Mucosa of gallbladder (tissue), 1 donor: ENCODE measurements at regions not wholly inside any gene's neighbourhood (a gene's known extent, or its start where the extent isn't known, plus 50 kb on each side); places are given as distances from the start of the nearest gene placed in this dataset.
"Not testable (repeated sequence)": the region's sequence is repeated elsewhere in the genome, so short reads cannot be mapped to it uniquely, and the experiment has no call there.

Experiments
- DNase-seq: peaks from one replicate; pipeline ENCODE4 v3.0.0-alpha.2; 2020; ENCODE audit warnings: low spot score
- donor health status: DM: no; HTN: no; CAD: no.

GRCh38 chr15:87675271-87675670 lies 581.3 kb downstream of the NTRK3 start:
- no peak for DNase-seq

GRCh38 chr15:87672309-87673288 lies 583.9 kb downstream of the NTRK3 start:
- DNase-seq: no peak

DNA sequence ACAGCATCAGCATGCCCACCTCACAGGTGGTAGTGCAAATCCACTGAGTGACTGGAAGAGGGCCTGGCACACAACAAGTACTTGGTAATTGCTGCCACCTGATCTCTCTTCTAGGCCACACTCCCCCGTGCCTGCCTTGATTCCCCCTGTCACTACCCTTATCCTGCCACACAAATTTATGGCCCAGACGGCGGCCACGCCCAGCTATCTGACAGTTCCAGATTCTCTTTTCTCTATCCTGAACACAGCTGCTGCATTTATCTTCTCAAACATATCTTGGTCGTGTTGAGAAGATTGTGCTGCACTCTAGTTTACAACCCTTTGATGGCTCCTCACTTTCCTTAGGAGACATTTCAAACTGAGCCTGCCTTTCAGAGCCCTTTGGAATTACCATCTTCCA lies 585.2 kb downstream of the NTRK3 start:
- DNase-seq: no peak

DNA sequence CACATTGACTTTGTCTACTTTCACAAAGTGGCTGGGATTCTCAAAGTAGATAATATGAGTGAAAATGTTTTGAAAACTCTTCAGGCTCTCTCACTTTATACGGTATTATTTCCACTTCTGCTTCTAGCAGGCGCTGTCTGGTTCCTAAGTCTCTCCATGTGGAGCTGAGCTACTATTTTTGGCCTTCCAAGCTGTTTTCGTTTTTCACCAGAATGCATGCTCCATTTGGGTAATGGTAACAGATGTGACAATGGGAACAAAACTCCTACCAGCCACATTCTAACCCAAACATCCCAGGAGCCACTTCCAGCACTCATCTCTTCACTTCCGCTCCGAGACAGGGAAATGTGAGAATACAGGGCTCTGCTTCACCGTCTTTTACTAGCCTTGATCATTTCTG lies 586.7 kb downstream of the NTRK3 start:
- DNase-seq: no peak

- DNase-seq: not testable (repeated sequence)
These were observed 587.6 kb downstream of the NTRK3 start for GRCh38 chr15:87668768-87669564.

DNA sequence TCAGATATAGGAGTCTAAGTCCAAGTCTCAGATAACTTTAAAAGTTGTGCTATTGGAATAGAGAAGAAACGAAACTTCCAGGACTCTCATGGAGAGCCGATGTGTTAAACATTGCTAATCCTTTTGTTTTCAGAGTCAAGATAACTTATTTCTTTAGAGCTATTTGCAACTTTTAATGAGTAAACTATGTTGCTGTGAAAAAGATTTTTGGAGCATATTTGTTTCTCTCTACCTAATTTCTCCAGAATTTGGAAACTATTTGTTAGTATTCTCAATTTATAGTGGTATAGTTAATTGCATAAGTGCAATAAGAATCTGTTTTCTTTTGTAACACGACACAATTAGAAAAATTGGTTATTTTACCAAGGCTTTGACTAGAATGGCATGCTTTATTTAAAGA lies 588.9 kb downstream of the NTRK3 start:
- no peak for DNase-seq

DNA sequence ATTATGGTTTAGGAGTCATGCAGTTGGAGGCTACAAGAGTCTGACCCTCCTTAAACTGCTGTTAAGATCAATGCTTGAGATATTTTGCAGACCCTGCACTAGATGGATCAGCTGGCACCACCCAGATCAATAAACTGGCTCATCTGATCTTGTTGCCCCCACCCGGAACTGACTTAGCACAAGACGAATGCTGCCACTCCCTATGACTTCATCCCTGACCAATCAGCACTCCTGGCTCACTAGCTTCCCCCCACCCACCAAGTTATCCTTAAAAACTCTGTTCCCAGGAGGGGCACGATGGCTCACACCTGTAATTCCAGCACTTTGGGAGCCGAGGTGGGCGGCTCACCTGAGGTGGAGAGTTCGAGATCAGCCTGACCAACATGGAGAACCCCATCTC lies 594.0 kb downstream of the NTRK3 start:
- DNase-seq: no peak

GRCh38 chr15:87661454-87662355 lies 594.8 kb downstream of the NTRK3 start:
- DNase-seq: no peak

DNA sequence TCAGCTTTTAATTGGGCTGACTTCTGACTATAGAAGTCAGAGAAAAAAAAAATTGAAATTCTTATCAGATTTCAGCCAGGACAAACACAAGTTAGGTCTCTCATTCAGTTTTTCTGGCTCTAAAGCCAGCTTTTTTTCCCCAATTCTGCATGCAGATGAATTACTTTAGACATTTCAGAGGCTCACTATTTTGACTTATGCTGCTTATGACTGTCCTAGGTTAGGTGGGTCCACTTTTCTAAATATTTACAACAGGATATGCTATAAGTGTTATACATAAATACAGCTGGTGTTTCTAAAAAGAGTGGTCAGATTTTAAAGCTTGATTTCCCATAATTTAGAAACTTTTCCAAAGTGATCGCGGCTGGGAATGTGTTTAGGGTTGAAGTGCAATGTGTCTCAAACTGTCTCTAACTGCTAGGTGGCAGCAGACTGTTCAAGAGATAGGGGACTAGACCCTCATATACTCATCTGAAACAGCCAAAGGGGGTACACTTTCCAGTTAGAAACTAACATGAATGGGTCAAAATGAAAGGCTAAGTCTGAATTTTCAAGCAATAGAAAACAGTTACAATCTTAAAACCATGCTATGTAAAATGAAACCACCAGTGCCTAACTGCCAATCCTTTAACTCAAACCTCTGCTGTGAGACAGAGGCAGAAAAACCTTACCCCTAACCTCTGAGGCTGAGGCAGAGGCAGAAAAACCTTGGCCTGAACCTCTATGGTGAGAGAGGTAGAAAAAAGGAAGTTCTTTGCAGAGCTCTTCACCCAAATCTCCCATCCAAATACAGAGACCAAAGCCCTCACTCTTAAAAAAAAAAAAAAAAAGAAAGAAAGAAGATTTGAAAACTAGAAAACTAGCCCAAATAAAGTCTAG lies 596.0 kb downstream of the NTRK3 start:
- DNase-seq: no peak

DNA sequence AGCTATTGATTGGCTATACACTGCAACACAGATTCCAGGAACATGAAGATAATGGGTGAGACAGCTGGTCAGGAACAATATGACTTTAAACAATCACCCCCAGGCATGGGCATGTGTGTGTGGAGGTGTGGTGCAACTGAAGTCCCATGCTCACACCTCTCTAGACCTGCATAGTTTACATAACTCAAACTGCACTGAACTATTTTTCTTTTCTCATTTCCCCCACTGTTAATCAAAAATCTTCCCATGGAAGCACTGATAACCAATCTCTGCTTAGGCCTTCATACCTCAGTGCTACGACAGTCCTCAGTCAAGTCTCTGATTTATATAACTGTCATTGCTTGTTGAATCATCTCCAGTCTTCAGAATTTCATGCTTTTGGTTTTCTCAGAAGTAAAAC lies 600.2 kb downstream of the NTRK3 start:
- DNase-seq: no peak

GRCh38 chr15:87653646-87654045 lies 602.9 kb downstream of the NTRK3 start:
- no peak for DNase-seq

DNA sequence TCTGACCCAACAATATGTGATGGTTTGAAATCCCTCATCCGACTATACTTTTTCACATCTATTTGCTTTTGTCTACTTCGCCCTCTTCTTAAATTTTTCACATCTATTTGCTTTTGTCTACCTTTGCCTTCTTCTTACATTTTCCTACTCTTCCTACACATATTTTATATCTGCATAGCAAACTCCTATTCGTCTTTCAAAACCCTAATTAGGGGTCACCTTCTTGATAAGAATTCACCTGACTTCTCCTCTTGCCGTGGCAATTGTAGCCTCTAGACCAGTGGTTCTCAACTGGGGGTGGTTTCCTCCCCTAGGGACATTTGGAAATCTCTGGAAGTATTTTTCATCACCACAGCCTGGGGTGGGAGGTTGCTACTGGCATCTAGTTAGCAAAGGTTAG lies 607.4 kb downstream of the NTRK3 start:
- DNase-seq: no peak

- DNase-seq: no peak
These were observed 608.3 kb downstream of the NTRK3 start for GRCh38 chr15:87648278-87648677.

GRCh38 chr15:87645723-87646122 lies 610.8 kb downstream of the NTRK3 start:
- DNase-seq: no peak

DNA sequence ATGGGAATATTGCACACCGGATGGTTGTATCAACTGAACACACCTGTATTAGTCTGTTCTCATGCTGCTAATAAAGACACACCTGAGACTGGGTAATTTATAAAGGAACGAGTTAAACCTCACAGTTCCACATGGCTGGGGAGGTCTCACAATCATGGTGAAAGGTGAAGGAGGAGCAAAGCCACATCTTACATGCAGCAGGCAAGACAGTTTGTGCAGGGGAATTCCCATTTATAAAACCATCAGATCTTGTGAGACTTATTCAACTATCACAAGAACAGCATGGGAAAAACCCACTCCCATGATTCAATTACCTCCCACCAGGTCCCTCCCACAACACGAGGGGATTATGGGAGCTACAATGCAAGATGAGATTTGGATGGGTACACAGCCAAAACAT lies 613.5 kb downstream of the NTRK3 start:
- DNase-seq: not testable (repeated sequence)

- DNase-seq: no peak
These were observed 617.1 kb downstream of the NTRK3 start for GRCh38 chr15:87639305-87640011.

DNA sequence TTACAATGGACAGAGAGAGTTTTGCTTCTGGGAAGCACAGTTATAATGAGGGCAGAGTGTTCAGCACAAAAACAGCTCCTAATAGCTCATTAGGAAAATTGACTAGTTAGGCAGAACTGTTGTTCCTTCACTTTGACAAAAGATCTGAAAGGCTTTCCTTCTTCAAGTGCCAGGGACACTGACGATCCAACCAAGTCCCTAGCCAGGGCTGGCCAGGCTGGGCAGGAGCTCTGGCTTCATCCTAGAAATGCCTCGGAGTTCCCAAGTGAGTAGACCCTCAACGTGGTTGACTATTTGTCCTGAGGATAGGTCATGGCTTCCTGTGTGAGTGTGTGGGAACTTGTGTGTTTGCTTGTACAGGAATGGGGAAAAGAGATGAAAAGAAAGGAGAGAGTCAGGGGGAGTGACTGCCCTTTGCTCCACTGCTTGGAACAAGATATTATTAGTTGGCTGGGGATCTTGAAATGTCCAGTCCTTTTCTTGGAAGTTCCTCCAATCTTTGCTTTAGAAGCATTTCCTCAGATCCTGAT lies 617.9 kb downstream of the NTRK3 start:
- no peak for DNase-seq

DNA sequence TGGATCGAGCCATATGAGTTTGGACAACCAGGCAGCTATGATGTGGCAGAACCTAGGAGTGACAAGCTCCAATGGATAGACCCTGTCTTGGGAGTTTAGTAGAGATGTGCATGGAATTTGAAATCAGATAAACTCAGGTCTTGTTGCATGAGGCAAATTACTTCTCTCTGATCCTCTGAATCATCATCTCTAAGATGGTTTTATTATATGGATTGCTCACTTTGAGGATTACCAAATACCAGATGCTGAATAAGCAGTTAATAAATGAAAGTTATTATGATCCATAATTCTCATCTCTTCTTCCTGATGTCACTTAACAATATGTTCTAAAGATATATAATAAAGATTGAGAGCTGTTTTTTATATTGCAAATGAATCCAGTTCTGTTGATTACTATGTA lies 622.2 kb downstream of the NTRK3 start:
- no peak for DNase-seq

DNA sequence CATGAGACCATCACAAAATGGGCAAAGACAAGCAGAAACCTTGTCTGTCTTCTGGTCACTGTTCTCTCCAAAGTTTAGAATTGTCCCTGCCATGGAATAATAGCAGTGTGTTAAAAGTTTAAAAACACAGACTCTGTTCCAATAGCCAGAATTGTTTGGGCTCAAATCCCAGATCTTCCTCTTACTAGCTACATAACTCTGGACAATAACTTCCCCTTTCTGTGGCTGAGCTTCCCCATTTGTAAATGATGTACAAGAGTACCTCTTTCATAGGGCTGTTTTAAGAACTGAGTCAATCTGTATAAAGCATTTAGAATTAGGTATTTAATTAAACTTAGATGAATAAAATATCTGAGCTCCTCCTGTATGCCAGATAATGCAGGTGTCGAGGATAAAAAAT lies 623.0 kb downstream of the NTRK3 start:
- no peak for DNase-seq

DNA sequence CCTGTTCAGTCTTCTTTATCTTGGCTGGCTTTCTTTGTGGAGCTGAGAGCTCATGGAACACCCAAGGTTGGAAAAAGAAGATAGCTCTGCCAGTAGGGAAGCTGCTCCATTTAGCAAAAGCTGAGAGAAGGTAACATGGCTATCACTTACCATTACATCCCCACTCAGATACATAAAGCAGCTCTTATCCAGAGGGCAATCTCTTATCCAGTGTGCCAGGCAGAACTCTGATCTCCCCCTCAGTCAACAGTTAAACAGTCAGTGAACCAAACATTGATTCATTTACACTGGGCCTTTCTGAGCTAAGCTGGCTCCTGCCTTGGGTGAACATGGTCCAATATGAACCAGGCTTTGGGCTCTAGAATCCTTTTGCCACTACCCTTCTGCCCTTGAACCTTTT lies 624.2 kb downstream of the NTRK3 start:
- no peak for DNase-seq
